GM21786 (cell line): ENCODE measurements at regions not wholly inside any gene's neighbourhood (a gene's known extent, or its start where the extent isn't known, plus 50 kb on each side); places are given as distances from the start of the nearest gene placed in this dataset.

Experiments used
- ATAC-seq: cut with Tn5 transposase; IDR thresholded peaks from one replicate; pipeline ENCODE4 v1.9.1; 2021; ENCODE audit not compliant: unreplicated experiment

DNA sequence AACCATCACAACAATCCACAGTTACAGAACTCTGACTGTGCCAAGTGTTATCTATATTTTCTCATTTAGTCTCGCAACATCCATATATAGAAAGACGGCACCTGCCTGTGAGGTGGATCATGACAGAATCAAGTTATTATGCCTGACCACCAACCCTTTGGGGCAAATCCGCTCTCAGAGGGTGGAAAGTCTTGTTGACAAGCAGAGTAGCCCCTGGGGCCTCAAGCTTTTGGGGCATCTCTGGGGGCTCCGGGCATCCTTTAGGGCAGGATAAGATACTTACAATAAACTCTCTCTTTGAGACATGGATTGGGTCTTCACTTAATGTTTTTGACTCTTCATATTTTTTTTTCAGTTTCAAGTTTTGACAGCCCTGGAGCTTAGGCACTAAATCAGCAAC is 150.5 kb upstream of the NAV2 start:
- ATAC-seq: no peak

DNA sequence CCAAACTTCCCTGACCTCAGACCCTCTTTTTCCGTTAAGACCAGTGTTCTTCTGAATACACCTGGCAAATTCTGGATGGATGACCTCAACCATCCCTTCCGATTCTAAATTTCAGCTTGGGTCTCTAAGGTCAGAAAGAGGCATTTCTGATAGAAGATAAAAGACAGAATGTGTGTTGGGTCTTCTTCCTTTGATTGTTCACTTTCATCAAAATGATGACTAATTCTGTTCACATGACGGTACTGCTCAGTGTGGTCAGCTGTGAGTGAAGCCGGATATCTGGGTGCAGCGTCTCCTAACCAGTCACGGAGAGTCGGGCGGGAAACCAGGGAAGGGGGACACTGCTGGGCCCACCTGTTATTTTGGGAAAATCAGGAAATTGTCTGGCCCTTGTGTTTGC is 151.6 kb upstream of the NAV2 start:
- no peak for ATAC-seq

DNA sequence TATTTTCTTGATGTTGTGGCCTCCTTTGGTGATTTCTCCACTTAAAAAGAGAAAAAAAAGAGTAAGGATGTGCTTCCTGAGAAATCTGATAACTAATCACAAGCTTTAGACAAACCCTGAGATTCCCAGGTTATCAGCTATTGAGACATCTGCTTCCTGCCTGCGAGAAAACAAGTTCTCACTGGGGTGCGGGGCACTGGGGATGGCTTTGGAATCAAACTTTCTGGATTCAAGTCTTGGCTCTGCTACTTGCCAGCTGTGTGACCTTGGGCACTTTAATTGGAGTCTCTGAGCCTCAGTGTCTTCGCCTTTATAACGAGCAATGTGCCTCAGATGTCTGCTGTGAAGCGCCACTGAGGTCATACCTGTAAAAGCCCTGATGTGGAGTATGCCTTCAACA is 152.5 kb upstream of the NAV2 start:
- ATAC-seq: no peak

DNA sequence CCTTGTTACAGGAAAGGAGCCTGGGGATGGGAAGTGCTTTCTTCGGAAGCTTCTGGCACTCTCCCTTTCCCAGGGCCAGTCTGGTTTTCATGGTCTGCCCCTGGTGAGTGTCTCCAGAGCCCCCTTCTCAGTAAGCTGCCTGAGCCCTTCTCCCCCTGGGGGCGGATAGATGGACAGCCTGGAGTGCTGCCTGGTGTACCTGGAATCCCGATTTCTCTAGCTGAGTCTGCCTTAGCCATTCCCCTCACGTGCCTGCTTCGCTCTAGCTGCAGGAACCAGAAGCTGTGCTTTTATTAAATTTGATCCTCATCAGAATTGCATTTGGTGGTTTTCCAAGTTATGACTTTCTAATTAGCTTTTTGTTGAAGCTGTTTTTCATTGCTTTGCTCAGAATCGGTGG is 152.9 kb upstream of the NAV2 start:
- ATAC-seq: no peak

DNA sequence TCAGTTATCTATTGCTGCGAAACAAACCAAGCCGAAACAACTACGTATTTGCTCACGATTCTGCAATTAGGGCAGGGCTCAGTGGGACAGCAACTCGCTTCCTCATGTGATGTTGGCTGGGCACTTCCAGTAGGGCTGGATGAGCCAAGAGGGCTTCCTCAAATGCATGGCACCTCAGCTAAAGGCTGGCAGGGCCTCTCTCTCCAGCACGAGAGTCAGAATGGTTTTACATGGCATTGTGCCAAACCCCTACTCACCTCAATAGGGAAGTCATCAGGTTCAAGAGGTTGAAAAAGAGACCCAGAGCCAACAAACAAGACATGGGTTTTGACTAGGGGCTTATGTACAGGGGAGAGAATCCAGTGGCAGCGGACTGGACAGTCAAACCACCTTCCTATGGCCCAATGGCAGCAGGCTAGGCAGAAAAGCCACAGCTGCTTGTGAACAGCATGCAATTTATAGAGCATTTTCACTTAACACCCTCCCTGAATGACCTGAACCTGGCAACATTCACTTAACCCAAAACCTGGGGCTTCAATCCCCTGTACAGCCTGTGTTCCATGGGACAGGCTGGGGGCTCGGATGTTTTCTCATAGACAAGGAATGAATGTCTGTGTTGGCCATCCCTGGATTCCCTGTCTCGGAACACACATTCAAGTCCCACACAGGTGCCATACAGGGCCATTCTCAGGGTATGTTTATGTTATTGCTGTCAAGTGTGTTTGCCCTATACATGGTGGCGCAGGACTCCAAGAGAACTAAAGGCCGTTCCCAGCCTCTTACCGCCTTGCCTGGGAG is 154.2 kb upstream of the NAV2 start:
- ATAC-seq: no peak

DNA sequence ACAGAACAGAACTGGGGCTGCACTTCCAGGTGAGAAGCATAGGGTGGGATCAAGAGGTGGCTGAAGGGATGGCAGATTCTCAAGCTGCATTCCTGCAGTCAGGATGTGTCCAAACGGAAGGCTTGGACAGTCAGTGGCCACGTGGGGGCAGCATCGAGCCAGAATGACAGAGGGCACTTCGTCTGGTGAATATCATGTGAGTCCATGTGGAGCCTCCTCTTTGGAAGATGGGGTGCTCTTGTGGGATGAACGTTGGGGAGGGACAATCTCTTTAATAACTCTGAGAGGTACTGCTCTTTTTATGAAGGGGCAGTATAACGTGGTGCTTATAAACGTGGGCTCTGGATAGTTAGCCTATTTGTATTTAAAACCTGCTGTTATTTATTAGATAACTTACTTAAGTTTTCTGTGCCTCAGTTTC is 154.9 kb upstream of the NAV2 start:
- peak; percentile 74 for ATAC-seq

DNA sequence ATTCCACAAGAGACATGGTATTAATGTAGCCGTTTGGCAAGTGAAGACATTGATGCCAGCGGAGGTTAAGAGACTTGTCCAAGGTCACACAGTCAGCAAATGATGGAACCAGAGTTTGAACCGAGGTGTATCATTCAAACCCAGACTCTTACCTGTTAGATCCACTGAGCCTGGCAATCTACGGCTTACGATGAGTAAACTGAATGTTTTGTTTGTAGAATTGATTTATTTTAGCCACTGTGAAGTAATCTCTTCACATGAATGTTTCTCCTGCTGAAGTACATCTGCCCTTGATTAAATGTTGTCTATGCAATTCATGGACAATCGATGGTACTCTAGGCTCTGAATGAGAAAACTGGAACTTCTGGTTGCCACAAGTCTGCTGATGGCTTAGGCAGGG is 155.5 kb upstream of the NAV2 start:
- no peak for ATAC-seq

DNA sequence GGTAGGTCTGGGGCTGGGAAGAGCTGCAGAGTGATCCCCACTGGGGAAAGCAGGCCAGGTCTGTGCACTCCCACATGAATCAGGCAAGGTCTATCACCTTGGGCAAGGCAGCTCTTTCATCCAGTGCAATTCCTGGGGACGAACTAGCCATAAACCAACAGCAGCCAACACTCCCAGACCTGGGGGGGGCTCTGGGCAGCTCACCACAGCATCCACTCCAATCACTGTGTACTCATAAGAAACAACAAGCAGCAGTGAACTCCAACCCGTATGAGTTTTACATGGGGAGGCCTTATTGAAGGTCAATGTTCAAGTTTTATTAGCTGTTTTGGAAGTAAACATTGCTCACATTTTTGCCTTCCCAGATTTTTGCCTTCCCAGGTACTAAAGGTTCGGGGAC is 157.4 kb upstream of the NAV2 start:
- ATAC-seq: no peak

DNA sequence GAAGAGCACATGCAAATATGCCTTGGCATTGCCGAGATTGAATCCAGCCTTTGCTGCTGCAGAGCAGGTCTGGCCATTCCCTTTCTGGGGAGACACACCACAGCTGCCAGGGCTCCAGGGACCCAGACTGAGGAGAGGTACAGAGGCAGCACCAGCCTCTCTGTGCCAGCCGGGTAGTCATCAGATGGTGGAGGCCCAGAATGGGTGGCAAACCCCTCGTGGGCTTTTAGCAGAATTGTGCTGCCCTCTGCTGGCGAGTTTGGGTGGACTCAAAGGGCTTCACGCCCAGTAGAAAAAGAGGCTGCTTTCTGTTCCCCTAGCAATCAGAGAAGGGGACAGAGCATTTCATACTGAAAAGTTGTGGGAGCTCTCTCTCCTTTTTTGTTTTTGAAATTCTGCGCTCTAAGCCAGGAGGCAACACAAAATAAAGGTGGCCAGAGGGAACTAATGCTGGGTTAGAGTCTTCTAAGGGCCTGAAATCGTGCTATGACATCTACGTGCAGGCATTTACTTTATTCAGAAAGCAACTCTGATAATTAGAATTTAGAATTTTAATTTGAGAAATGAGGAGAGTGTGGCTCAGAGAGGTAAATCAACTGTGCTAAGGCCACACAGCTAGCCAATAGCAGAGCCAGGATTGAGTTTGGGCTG is 158.8 kb upstream of the NAV2 start:
- ATAC-seq: peak; percentile 47

DNA sequence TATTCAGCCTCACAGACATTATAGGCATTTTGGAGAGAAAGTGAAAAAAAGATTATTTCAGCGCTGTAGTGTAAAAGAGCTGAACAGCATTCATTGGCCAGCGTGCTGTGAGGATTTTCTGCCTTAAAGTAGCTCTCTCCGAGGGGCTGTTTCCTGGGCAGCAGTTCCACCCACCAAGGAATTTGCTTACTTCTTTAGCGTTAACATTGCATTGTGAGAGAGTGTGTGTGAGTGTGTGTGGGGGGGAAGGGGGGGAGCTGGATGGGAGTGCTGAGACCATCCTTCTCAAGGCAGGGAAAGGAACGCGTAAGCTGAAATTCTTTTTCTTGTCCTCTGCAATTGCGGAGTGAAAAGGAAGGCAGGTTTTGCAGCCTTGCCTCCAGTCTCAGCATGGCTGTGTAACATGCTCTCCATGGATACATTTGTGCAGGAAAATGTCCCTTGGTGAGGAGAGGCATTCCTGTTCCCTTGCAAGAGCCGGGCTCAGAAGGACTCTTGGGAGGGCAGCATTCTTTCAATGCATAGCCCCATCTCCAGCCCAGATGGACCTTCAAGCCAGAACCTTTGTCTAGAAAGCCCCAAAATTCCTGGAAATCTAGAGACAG is 159.9 kb upstream of the NAV2 start:
- ATAC-seq: no peak

DNA sequence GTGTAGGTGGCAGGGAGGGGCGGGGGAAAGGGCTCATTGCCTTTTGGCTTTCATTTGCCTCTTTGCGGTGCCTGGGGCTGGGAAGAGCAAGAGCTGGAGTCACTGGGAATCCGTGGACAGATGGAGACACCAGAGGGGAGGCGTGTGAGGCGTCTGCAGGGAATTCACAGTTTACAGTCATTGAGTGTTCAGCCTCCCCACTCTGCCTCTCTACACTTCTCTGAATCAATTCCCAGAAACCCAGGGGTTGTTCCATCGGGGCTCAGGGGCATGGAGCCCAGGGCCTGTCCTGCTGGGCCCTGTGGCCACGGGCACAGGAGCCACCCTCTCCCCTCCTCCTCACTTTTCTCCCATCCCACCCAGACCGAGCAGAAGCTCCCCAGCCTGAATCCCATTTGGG is 160.5 kb upstream of the NAV2 start:
- ATAC-seq: no peak

DNA sequence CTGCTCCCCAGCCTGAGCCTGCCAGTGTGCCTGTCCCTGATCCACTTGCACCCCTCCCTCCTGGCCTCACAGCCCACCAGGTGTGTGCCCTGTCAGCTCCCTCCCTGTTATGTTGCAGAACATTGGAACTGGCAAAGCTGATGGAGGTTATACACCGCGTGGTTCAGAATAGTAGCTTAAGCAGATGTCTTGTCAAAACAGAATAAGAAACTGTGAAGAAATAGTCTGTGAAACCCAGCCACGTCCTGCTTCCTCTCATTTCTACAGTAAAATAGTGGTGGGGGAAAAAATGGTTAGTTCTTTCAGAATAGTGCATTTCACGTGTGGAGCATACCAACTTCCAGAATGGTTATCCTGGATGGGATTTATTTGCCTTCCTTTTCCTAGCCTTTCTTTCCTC is 161.2 kb upstream of the NAV2 start:
- no peak for ATAC-seq

DNA sequence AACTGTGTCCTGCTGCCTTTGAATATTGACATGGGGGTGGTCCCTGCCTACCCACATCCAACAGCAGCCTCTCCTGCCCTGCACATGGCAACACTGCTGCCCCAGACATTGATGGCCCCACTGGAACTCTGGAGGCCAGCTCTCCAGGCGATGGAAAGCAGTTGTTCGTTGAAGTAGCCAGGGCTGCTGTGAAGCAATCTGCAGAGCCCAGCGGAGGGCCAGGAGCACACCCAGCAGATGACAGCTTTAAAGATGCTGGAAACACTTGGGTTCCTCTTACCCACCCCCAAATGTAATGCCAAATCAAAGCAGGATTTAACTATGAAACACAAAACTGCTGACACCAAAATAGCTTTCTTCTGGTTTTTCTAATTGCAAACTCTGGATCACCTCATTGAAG is 165.6 kb upstream of the NAV2 start:
- no peak for ATAC-seq

DNA sequence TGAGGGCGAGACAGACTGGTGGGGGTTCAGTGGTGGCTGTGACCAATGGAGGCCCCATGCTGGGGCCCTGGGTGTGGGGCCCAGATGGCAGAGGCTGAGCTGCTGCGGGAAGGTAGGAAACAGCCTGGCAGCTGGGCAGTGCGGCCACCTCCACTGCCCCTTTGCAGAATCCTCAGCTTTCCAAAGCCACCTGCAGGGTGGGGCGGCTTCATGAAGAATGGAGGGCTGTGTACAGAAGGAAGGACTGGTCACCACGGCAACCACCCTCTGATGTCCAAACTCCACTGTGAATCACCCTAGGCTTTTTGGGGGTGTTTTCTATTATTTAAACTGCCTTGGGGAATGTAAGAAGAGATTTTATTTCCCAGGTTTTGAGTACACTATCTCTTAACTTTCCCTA is 166.3 kb upstream of the NAV2 start:
- no peak for ATAC-seq

DNA sequence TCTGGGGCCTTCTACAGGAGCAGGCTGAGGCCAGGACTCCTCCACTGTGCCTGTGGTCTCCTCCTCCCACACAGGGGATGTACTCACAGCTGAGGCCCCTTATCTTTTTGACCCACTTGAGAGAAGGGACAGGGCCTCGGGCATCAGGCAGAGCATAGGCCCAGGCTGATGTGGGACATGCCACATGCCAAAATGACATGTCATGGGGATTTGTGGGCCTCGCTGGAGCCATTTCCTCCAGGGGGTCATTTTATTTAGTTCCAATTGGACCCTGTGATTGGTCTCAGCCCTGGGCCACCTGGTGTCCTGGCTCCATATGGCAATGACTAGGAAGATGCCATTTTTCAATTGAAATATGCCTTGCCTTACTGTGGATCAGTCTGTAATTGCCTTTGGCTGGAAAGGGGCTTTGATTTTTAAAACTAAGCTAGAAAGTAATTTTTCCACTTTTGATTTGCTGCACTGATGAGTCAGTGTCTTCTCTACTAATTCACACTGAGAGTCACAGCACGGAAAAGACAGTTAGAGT is 171.1 kb upstream of the NAV2 start:
- ATAC-seq: no peak

DNA sequence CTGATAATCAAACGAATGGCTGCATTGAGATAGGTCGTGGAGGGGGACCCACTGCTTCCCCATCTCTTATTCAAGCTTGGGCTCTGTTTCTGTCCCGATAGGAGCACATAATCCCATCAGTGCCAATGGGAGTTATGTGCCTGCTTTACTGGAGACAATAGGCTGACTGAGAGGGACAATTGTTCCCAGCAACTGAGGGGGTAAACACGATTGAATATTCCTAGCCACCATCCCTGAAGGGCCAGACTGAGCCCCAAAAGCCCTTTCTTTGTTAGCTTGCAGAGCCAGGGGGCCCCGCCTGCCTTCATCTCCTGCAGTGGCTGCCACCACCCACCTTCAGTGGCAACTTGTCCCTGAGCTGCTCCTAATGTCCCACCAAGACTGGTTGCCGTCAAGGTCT is 172.8 kb upstream of the NAV2 start:
- no peak for ATAC-seq

DNA sequence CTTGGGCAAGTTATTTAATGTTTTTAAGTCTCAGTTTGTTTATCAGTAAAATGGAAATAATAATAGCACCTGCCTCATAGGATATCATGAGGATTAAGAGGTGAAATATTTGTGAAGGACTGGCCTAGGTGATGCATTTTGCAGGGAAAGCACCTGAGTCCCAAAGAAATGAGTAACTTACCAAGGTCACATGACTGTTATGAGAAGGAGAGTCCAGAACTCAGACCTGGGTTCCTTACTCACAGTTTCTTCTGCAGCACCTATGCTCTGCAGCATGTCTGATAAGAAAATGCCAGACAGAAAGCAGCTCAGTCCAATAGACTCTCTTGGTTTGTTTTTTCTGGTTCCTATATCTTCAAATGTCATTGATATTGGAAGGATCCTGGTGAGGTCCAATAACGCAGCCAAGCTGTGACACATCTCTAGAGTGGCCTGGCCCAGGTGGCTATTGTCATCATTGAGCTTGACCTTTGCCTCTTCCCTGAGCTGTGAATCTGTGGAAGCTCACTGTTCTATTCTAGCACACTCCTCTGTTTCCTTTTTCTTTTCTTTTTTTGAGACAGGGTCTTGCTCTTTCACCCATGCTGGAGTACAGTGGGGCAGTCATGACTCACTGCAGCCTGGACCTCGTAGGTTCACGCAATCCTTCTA is 174.7 kb upstream of the NAV2 start:
- no peak for ATAC-seq

DNA sequence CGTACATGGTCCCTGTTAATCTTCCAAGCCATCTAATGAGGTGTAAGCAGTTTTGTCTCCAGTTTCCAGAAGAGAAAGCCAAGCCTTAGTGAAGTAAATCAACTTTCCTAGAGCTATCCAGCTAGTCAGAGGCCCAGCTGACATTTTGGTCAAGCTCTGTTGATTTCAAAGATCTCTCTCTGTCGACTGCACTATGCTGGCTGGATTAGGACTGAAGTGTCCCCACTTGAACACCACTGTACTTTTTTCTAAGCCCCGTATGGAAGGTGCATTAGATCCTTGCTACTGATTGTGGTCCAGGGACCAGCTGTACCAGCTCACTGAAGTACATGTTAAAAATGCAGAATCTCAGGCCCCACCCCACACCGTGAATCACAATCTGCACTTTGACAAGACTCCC is 176.5 kb upstream of the NAV2 start:
- no peak for ATAC-seq

DNA sequence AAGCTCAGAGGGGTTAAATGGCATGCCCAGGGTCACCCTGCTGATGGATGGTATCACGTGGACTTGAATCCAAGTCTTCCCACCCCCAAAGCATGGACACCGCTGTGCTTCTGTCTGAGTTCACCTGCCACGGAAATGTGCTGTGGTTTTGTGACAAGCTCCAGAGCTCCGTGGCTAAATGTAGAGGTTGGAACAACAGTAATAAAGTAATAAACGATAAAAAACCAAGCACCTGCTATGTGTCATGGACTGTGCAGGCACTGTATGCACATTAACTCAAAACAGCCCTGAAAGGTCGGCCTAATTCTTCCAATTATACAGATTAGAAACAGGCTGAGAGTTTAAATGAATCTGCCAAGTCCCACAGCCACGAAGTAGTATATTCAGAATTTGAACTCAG is 182.1 kb upstream of the NAV2 start:
- ATAC-seq: no peak

DNA sequence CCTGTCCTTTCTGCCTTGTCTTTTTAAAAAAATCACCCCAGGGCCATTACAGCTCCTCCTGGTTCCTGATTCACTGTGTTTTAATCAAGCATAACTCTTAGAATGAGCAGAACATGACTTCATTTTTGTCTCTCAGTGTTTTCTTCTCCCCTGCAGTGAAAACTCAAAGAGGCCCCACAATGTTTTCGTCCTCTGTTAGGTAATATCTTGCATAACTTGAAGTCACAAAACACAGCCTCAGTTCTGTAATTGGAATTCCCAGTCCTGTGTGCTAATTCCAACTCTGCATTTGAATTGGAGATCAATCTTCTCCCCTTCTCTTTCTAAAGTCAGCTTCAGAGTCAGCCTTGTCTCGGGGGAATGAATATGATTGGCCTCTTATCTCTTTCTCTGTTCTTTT is 186.5 kb upstream of the NAV2 start:
- ATAC-seq: no peak

DNA sequence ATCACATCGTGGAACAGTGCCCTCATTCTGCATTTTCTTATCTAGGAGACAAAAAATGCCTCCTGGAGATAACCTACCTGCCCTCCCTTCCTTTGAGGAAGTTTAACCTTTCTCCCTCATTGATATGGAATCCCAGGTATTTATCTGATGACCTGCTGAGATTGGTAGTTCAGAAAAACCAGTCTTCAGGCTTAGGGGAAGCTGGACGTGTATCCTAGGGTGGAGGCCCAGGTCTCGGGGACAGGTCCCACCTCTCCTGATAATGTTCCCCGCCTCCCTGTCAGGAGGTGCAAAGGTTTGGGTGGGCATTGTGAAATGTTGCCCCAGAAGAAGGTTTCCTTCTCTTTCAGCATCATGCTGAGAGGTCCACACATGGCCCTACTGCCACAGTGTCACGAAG is 186.9 kb upstream of the NAV2 start:
- ATAC-seq: no peak

DNA sequence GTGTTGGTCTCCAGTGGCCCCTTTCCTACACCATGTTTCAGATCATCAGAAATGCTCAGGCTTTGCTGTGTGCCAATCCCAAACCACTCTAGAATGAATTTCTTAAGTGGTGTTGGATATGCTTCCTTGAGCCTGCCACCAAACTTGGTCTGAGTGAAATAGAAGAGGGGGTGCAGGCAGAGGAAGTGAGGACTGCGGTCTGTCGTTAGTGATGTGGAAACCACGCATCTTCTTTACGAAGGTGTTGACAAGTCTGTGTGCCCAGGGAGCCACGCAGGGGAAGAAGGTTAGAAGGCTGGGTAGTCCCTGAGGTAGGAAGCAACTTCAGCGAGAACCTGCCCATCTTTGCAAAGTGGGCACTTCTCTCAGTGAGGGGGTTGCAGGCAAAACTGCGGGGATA is 187.4 kb upstream of the NAV2 start:
- no peak for ATAC-seq
